Endothelial cell of umbilical vein (primary cell): ENCODE measurements at regions not wholly inside any gene's neighbourhood (a gene's known extent, or its start where the extent isn't known, plus 50 kb on each side); places are given as distances from the start of the nearest gene placed in this dataset.

Source experiments
- BruUV-seq: library from RNA; stranded (reverse); fragments of 400-500 nt; replicated peaks from 2 replicates; lab custom pipeline; 2021; lab: Mats Ljungman, UMichigan
- CTCF ChIA-PET: fragments of 300-600, 350-600 bp; sonication (Branson Sonifier 250); formaldehyde crosslinking; loops from one replicate; lab custom pipeline; 2021; ENCODE audit warnings: antibody characterized with exemption, inconsistent platforms; lab: Charles Lee
- POLR2A ChIA-PET: fragments of 300-600, 350-600 bp; sonication (Branson Sonifier 250); formaldehyde crosslinking; loops from one replicate; lab custom pipeline; 2021; ENCODE audit warnings: antibody characterized with exemption, inconsistent platforms; lab: Charles Lee
- DNase-seq: peaks from one replicate; pipeline ENCODE4 v3.0.0-alpha.2; 2011; ENCODE audit warnings: low read depth, low spot score
- FAIRE-seq: peaks from 2 replicates; lab custom pipeline; 2011; peaks lifted over from hg19 to GRCh38; lab: Jason Lieb, UNC
- H2AFZ ChIP-seq: 2 replicates; pipeline ENCODE4 v1.6.0; 2012; ENCODE audit warnings: low read depth, low read length, control low read depth, inconsistent platforms
- H3K27ac ChIP-seq: 2 replicates; pipeline ENCODE4 v1.5.1; 2011; ENCODE audit warnings: low read depth, mild to moderate bottlenecking, control low read depth, low read length, moderate library complexity; ENCODE audit not compliant: insufficient read depth
- H3K27me3 ChIP-seq, 2 experiments: 2 replicates each; pipeline versions ENCODE4 v1.6.0 to v1.6.1; 2011; ENCODE audit warnings: low read length in 2 of 2, mixed read lengths in 1 of 2; ENCODE audit not compliant: control insufficient read depth in 2 of 2, insufficient read depth in 2 of 2
- H3K36me3 ChIP-seq, 2 experiments: 2 replicates in 1 of 2; 3 replicates in 1 of 2; pipeline ENCODE4 v1.5.1; 2011; ENCODE audit warnings: low read length in 2 of 2, mild to moderate bottlenecking in 1 of 2, moderate library complexity in 1 of 2; ENCODE audit not compliant: control insufficient read depth in 2 of 2, insufficient read depth in 2 of 2; ENCODE audit errors: extremely low read depth in 1 of 2
- H3K4me1 ChIP-seq: 3 replicates; pipeline ENCODE4 v1.5.1; 2011; ENCODE audit warnings: mild to moderate bottlenecking, low read length; ENCODE audit not compliant: control insufficient read depth, insufficient read depth; ENCODE audit errors: extremely low read depth
- H3K4me2 ChIP-seq: 2 replicates; pipeline ENCODE4 v1.6.1; 2011; ENCODE audit warnings: low read length, control low read depth, mixed read lengths; ENCODE audit not compliant: insufficient read depth
- H3K4me3 ChIP-seq, 3 experiments: fragments of 200-600 bp in 1 of 3; sonication (generic), shearing (Covaris generic) in 1 of 3; replicated peaks in 1 of 3; 2 replicates each; pipeline ENCODE4 v1.5.1; 2011 to 2016; ENCODE audit warnings: control low read depth in 3 of 3, low read length in 3 of 3, mild to moderate bottlenecking in 2 of 3, inconsistent platforms in 1 of 3, low read depth in 1 of 3, moderate library complexity in 1 of 3; ENCODE audit not compliant: insufficient read depth in 1 of 3
- H3K79me2 ChIP-seq: 2 replicates; pipeline ENCODE4 v1.6.0; 2012; ENCODE audit warnings: low read length, inconsistent platforms; ENCODE audit not compliant: control insufficient read depth, insufficient read depth
- H3K9ac ChIP-seq: replicated peaks from 2 replicates; pipeline ENCODE3; 2011; ENCODE audit warnings: low read length, control low read depth; ENCODE audit not compliant: insufficient read depth; ENCODE audit errors: extremely low read depth
- H3K9me1 ChIP-seq: replicated peaks from 3 replicates; pipeline ENCODE4 v1.6.0; 2011; ENCODE audit warnings: mild to moderate bottlenecking, low read length; ENCODE audit not compliant: control insufficient read depth, insufficient read depth; ENCODE audit errors: extremely low read depth
- H3K9me3 ChIP-seq: replicated peaks from 2 replicates; pipeline ENCODE4 v1.5.1; 2012; ENCODE audit warnings: low read length, inconsistent platforms; ENCODE audit not compliant: control insufficient read depth, insufficient read depth
- H4K20me1 ChIP-seq: replicated peaks from 2 replicates; pipeline ENCODE3; 2011; ENCODE audit warnings: mild to moderate bottlenecking, low read length; ENCODE audit not compliant: control insufficient read depth, insufficient read depth; ENCODE audit errors: extremely low read depth
- CTCF ChIP-seq, 2 donors: IDR thresholded peaks; 1 replicate in 1 of 2; 2 replicates in 1 of 2; pipeline ENCODE4 v1.5.1; 2011; ENCODE audit warnings: low read length in 2 of 2, mild to moderate bottlenecking in 2 of 2, moderate library complexity in 2 of 2, control low read depth in 1 of 2, inconsistent platforms in 1 of 2, low read depth in 1 of 2; ENCODE audit not compliant: insufficient read depth in 1 of 2; ENCODE audit errors: extremely low read depth in 1 of 2
- EZH2 ChIP-seq: IDR thresholded peaks from 2 replicates; pipeline ENCODE4 v1.6.1; 2012; ENCODE audit warnings: borderline replicate concordance, low read depth, mild to moderate bottlenecking, moderate library complexity, low read length, inconsistent platforms; ENCODE audit not compliant: severe bottlenecking
- FOS ChIP-seq: IDR thresholded peaks from 2 replicates; pipeline ENCODE4 v1.6.1; 2011; ENCODE audit warnings: mild to moderate bottlenecking, low read length, moderate library complexity, borderline replicate concordance; ENCODE audit not compliant: insufficient read depth
- GATA2 ChIP-seq: IDR thresholded peaks from 2 replicates; pipeline ENCODE4 v1.7.0; 2011; ENCODE audit warnings: low read depth, mild to moderate bottlenecking, moderate library complexity, mixed read lengths, low read length; ENCODE audit not compliant: insufficient read length, insufficient read depth
- JUN ChIP-seq: IDR thresholded peaks from 2 replicates; pipeline ENCODE4 v1.6.1; 2011; ENCODE audit warnings: borderline replicate concordance, low read depth; ENCODE audit not compliant: insufficient read length, insufficient read depth
- MYC ChIP-seq: IDR thresholded peaks from one replicate; pipeline ENCODE4 v1.6.1; 2011; ENCODE audit warnings: mild to moderate bottlenecking, low read depth, low read length
- POLR2A ChIP-seq: IDR thresholded peaks from 2 replicates; pipeline ENCODE4 v1.6.1; 2012; ENCODE audit warnings: low read depth, mild to moderate bottlenecking, control low read depth, low read length
- POLR2AphosphoS5 ChIP-seq: IDR thresholded peaks from 2 replicates; pipeline ENCODE4 v1.6.1; 2012; ENCODE audit warnings: low read depth, mild to moderate bottlenecking, control low read depth, low read length, moderate library complexity; ENCODE audit not compliant: insufficient read depth
- dilution Hi-C: fragments of 300-500 bp; cut with MboI; formaldehyde crosslinking; loops from one replicate; pipeline ENCODE4 v1.15.0; 2019; ENCODE audit warnings: low sequenced_read_pairs; ENCODE audit not compliant: extremely low pct_ligation_motif_present
- intact Hi-C: fragments of 100-400 bp; cut with micrococcal nuclease; formaldehyde crosslinking; loops from one replicate; pipeline ENCODE4 v1.10.0; 2022
- TF ChIP-seq, protein P1 (sequence below): IDR thresholded peaks from 2 replicates; pipeline ENCODE4 v1.6.1; 2011; ENCODE audit not compliant: insufficient read depth, insufficient read length

GRCh38 chr9:26551971-26552370, 340.6 kb downstream of the CAAP1 start:
- BruUV-seq = no TSS peak
- no peak overlapping the region for H3K4me3 ChIP-seq
- no peaks in the 10 kb centered on the region for H3K9me3 ChIP-seq
- no peaks in the 10 kb centered on the region for H3K9me1 ChIP-seq
- DNase-seq (no peak), FAIRE-seq (no peak)
- TF ChIP-seq CTCF (IDR thresholded peaks at IDR 0.05; ENCODE audit: extremely low read depth in 1 of 2, insufficient read depth in 1 of 2, low read depth in 1 of 2, low read length in 2 of 2) (no peak), MYC (no peak), POLR2AphosphoS5 (no peak), JUN (no peak), FOS (no peak), EZH2 (no peak), POLR2A (no peak), GATA2 (no peak)
- TF ChIP-seq, protein P1, sequence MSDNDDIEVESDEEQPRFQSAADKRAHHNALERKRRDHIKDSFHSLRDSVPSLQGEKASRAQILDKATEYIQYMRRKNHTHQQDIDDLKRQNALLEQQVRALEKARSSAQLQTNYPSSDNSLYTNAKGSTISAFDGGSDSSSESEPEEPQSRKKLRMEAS = no peak
- intact Hi-C loops (no loop called here), dilution Hi-C loops (no loop called here)
- no peaks in the 10 kb centered on the region for H4K20me1 ChIP-seq
- H3K9ac ChIP-seq = no peak overlapping the region
- H3K4me2 ChIP-seq = no peak overlapping the region
- ChIA-PET CTCF (no interaction called here), POLR2A (no interaction called here)
- H3K27me3 ChIP-seq = no peaks in the 10 kb centered on the region
- H2AFZ ChIP-seq = no peak overlapping the region
- H3K4me1 ChIP-seq = no peaks in the 10 kb centered on the region
- no peak overlapping the region for H3K27ac ChIP-seq
- H3K36me3 ChIP-seq = no peaks in the 10 kb centered on the region
- H3K79me2 ChIP-seq = no peaks in the 10 kb centered on the region
